HepG2 (cell line): ENCODE measurements at regions not wholly inside any gene's neighbourhood (a gene's known extent, or its start where the extent isn't known, plus 50 kb on each side); places are given as distances from the start of the nearest gene placed in this dataset.

Experiments used
- ATAC-seq: fragments of 200-7000 bp; cut with Tn5 transposase; 3 replicates; pipeline ENCODE4 v1.9.1; 2020; ENCODE audit warnings: mild to moderate bottlenecking, moderate library complexity
- BruUV-seq: library from RNA; stranded (reverse); fragments of 400-500 nt; replicated peaks from 2 replicates; lab custom pipeline; 2021; lab: Mats Ljungman, UMichigan
- CTCF ChIA-PET: fragments of 300-600 bp; formaldehyde crosslinking; extraction: SDS; loops from one replicate; lab custom pipeline; 2021; ENCODE audit warnings: low total read pairs, inconsistent platforms, low intra/inter-chr PET ratio; lab: Yijun Ruan, JAX
- POLR2A ChIA-PET: fragments of 350-600 bp; sonication (Branson Sonifier 250); formaldehyde crosslinking; loops from one replicate; lab custom pipeline; 2020; ENCODE audit warnings: antibody characterized with exemption, inconsistent platforms; lab: Yijun Ruan, JAX
- DNase-seq: peaks from one replicate; pipeline ENCODE4 v3.0.0-alpha.2; 2015; ENCODE audit warnings: low spot score
- FAIRE-seq: peaks from 3 replicates; lab custom pipeline; 2011; peaks lifted over from hg19 to GRCh38; lab: Jason Lieb, UNC
- H2AFZ ChIP-seq: one replicate; pipeline ENCODE4 v1.6.1; 2011; ENCODE audit warnings: low read length, inconsistent platforms
- H3K27ac ChIP-seq: fragments of 300-600 bp; 3 replicates; pipeline ENCODE4 v1.8.0; 2011; ENCODE audit warnings: mixed run types, mild to moderate bottlenecking, mixed read lengths, low read length, inconsistent platforms; ENCODE audit not compliant: insufficient read depth; ENCODE audit errors: extremely low read length
- H3K27me3 ChIP-seq, 2 experiments: fragments of 200-600 bp in 1 of 2; 2 replicates in 1 of 2; 3 replicates in 1 of 2; pipeline versions ENCODE4 v1.6.0 to v1.8.0; 2011; ENCODE audit warnings: low read length in 2 of 2, mild to moderate bottlenecking in 2 of 2, moderate library complexity in 2 of 2, inconsistent platforms in 1 of 2; ENCODE audit not compliant: insufficient read depth in 2 of 2, control insufficient read depth in 1 of 2
- H3K36me3 ChIP-seq, 2 experiments: fragments of 200-600 bp in 1 of 2; replicated peaks in 1 of 2; 2 replicates in 1 of 2; 3 replicates in 1 of 2; pipeline versions ENCODE4 v1.5.1 to v1.8.0; 2011; ENCODE audit warnings: low read length in 2 of 2, inconsistent platforms in 1 of 2; ENCODE audit not compliant: insufficient read depth in 2 of 2, control insufficient read depth in 1 of 2
- H3K4me1 ChIP-seq: 2 replicates; pipeline ENCODE4 v1.5.1; 2012; ENCODE audit warnings: low read length, inconsistent platforms; ENCODE audit not compliant: insufficient read depth
- H3K4me2 ChIP-seq: 2 replicates; pipeline ENCODE4 v1.6.0; 2011; ENCODE audit warnings: low read depth, low read length, inconsistent platforms
- H3K4me3 ChIP-seq, 3 experiments: fragments of 200-600 bp in 1 of 3; sonication (generic), shearing (Covaris generic) in 1 of 3; replicated peaks in 1 of 3; 2 replicates each; pipeline ENCODE4 v1.5.1; 2011 to 2016; ENCODE audit warnings: low read length in 3 of 3, inconsistent platforms in 2 of 3, low read depth in 2 of 3, mild to moderate bottlenecking in 2 of 3, control low read depth in 1 of 3, mixed read lengths in 1 of 3; ENCODE audit not compliant: insufficient read depth in 1 of 3
- H3K79me2 ChIP-seq: one replicate; pipeline ENCODE4 v1.6.1; 2011; ENCODE audit warnings: low read length, inconsistent platforms; ENCODE audit not compliant: insufficient read depth
- H3K9ac ChIP-seq: 2 replicates; pipeline ENCODE4 v1.6.0; 2011; ENCODE audit warnings: mild to moderate bottlenecking, low read depth, low read length, inconsistent platforms; ENCODE audit not compliant: insufficient read depth
- H3K9me3 ChIP-seq: 2 replicates; pipeline ENCODE4 v1.5.1; 2012; ENCODE audit warnings: mild to moderate bottlenecking, low read length
- H4K20me1 ChIP-seq: 2 replicates; pipeline ENCODE4 v1.6.0; 2011; ENCODE audit warnings: inconsistent platforms, mild to moderate bottlenecking, low read length, moderate library complexity; ENCODE audit not compliant: insufficient read depth
- AHDC1 ChIP-seq: sonication (generic); formaldehyde crosslinking; IDR thresholded peaks from 2 replicates; pipeline ENCODE4 v1.5.1; 2020; ENCODE audit warnings: mild to moderate bottlenecking, missing genetic modification reagents, borderline replicate concordance
- DBP ChIP-seq: sonication (generic); formaldehyde crosslinking; IDR thresholded peaks from 2 replicates; pipeline ENCODE4 v1.4.0; 2020; ENCODE audit warnings: missing genetic modification reagents; ENCODE audit errors: not compliant biosample characterization
- ETV5 ChIP-seq: IDR thresholded peaks from 2 replicates; pipeline ENCODE4 v1.6.1; 2018; ENCODE audit warnings: missing biosample characterization, missing genetic modification reagents, inconsistent platforms, borderline replicate concordance
- HES4 ChIP-seq: sonication (generic); formaldehyde crosslinking; IDR thresholded peaks from 2 replicates; pipeline ENCODE4 v1.9.0; 2021; ENCODE audit warnings: mild to moderate bottlenecking, missing genetic modification reagents, borderline replicate concordance
- HNRNPL ChIP-seq: fragments of 200-400 bp; formaldehyde crosslinking; IDR thresholded peaks from 2 replicates; pipeline ENCODE4 v1.6.1; 2017; ENCODE audit warnings: mild to moderate bottlenecking, low read depth, low read length
- IKZF1 ChIP-seq: fragments of 450-650 bp; IDR thresholded peaks from 2 replicates; pipeline ENCODE4 v1.7.1; 2016
- NFRKB ChIP-seq: fragments of 450-650 bp; IDR thresholded peaks from 2 replicates; pipeline ENCODE4 v1.6.1; 2017
- PRMT3 ChIP-seq: sonication (generic); formaldehyde crosslinking; IDR thresholded peaks from 2 replicates; pipeline ENCODE4 v1.8.1; 2022; ENCODE audit warnings: low read depth, mild to moderate bottlenecking, moderate library complexity, missing genetic modification reagents, borderline replicate concordance
- RFXANK ChIP-seq: IDR thresholded peaks from 2 replicates; pipeline ENCODE4 v1.6.1; 2016
- RORA ChIP-seq: sonication (generic); formaldehyde crosslinking; IDR thresholded peaks from 2 replicates; pipeline ENCODE4 v1.5.0; 2020; ENCODE audit warnings: mild to moderate bottlenecking, missing genetic modification reagents, moderate library complexity
- SIN3B ChIP-seq: fragments of 150-350 bp; IDR thresholded peaks from 2 replicates; pipeline ENCODE4 v1.6.1; 2014; ENCODE audit warnings: low read length
- SMAD3 ChIP-seq: sonication (generic); formaldehyde crosslinking; IDR thresholded peaks from 2 replicates; pipeline ENCODE4 v1.4.0; 2020; ENCODE audit warnings: missing genetic modification reagents
- SUZ12 ChIP-seq: fragments of 150-350 bp; IDR thresholded peaks from 2 replicates; pipeline ENCODE4 v1.6.1; 2014; ENCODE audit warnings: low read depth, low read length
- TBL1XR1 ChIP-seq: fragments of 150-350 bp; IDR thresholded peaks from 2 replicates; pipeline ENCODE4 v1.6.1; 2014; ENCODE audit warnings: borderline replicate concordance, low read length; ENCODE audit not compliant: partially characterized antibody
- ZBTB20 ChIP-seq: sonication (generic); formaldehyde crosslinking; IDR thresholded peaks from 2 replicates; pipeline ENCODE4 v1.8.1; 2023; ENCODE audit warnings: missing genetic modification reagents, low read depth, mild to moderate bottlenecking, borderline replicate concordance
- ZKSCAN5 ChIP-seq: sonication (generic); formaldehyde crosslinking; IDR thresholded peaks from 2 replicates; pipeline ENCODE4 v1.5.1; 2020; ENCODE audit warnings: mild to moderate bottlenecking, missing genetic modification reagents
- ZNF30 ChIP-seq: sonication (generic); formaldehyde crosslinking; IDR thresholded peaks from 2 replicates; pipeline ENCODE4 v1.5.0; 2020; ENCODE audit warnings: mild to moderate bottlenecking, missing genetic modification reagents
- ZNF713 ChIP-seq: sonication (generic); formaldehyde crosslinking; IDR thresholded peaks from 2 replicates; pipeline ENCODE4 v1.4.0; 2020; ENCODE audit warnings: mild to moderate bottlenecking, missing genetic modification reagents
- ZNF782 ChIP-seq: sonication (generic); formaldehyde crosslinking; IDR thresholded peaks from 2 replicates; pipeline ENCODE4 v1.4.0; 2020; ENCODE audit warnings: missing genetic modification reagents, mild to moderate bottlenecking, borderline replicate concordance
- WGBS: methylation state at CpG from one replicate; pipeline ENCODE4 v1.1.6; 2017; ENCODE audit warnings: low lambda C conversion rate; 5-methylcytosine and 5-hydroxymethylcytosine counted together
- in situ Hi-C: cut with HindIII; loops from 2 replicates; pipeline ENCODE4 v1.10.0; 2017; ENCODE audit warnings: low pct_unique_long_range_greater_than_20kb; ENCODE audit not compliant: extremely low pct_ligation_motif_present
- intact Hi-C: fragments of 100-400 bp; cut with micrococcal nuclease; formaldehyde crosslinking; loops from one replicate; pipeline ENCODE4 v1.10.0; 2022; ENCODE audit not compliant: unreplicated experiment
- TF ChIP-seq, protein P1 (sequence below): sonication (generic); formaldehyde crosslinking; IDR thresholded peaks from 2 replicates; pipeline ENCODE4 v1.8.1; 2023; ENCODE audit warnings: mild to moderate bottlenecking, missing genetic modification reagents, borderline replicate concordance

GRCh38 chr5:133682451-133682850 lies 70.1 kb upstream of the FSTL4 start:
- ChIA-PET POLR2A (no interaction called here), CTCF (no interaction called here)
- H3K9ac ChIP-seq: no peak overlapping the region
- H3K4me1 ChIP-seq: no peaks in the 10 kb centered on the region
- ATAC-seq: no peak
- H2AFZ ChIP-seq: no peak overlapping the region
- DNase-seq: no peak
- BruUV-seq: no TSS peak
- H3K36me3 ChIP-seq: no peaks in the 10 kb centered on the region
- H3K4me2 ChIP-seq: no peak overlapping the region
- no peaks in the 10 kb centered on the region for H4K20me1 ChIP-seq
- peaks cover 1 to 43% of the 10 kb centered on the region in 2 experiments; a peak in 3 of 5 replicates for H3K27me3 ChIP-seq
- FAIRE-seq: no peak
- H3K79me2 ChIP-seq: no peaks in the 10 kb centered on the region
- no peak overlapping the region for H3K4me3 ChIP-seq
- intact Hi-C loops (no loop called here), in situ Hi-C loops (no loop called here)
- WGBS: 11% methylated on average over 4 of the region's 4 CpGs
- H3K27ac ChIP-seq: no peak overlapping the region
- H3K9me3 ChIP-seq: no peaks in the 10 kb centered on the region
- TF ChIP-seq, protein P1, sequence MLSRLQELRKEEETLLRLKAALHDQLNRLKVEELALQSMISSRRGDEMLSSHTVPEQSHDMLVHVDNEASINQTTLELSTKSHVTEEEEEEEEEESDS (CRISPR knock-in tag): no peak
- TF ChIP-seq SMAD3 (no peak), DBP (no peak), ZNF713 (no peak), ZKSCAN5 (CRISPR knock-in tag) (no peak), TBL1XR1 (no peak), AHDC1 (no peak), ETV5 (CRISPR knock-in tag) (no peak), SIN3B (no peak), RFXANK (CRISPR knock-in tag) (no peak), ZBTB20 (CRISPR knock-in tag) (no peak), HNRNPL (no peak), RORA (CRISPR knock-in tag) (no peak), HES4 (CRISPR knock-in tag) (no peak), PRMT3 (CRISPR knock-in tag) (no peak), ZNF30 (CRISPR knock-in tag) (no peak), SUZ12 (no peak), NFRKB (no peak), IKZF1 (no peak), ZNF782 (CRISPR knock-in tag) (no peak)
- TF ChIP-seq, all 625 proteins: peak for 0
